Brain pericyte (primary cell): ENCODE measurements at regions not wholly inside any gene's neighbourhood (a gene's known extent, or its start where the extent isn't known, plus 50 kb on each side); places are given as distances from the start of the nearest gene placed in this dataset.

Source experiments
- DNase-seq: peaks from one replicate; pipeline ENCODE4 v3.0.0-alpha.2; 2012; ENCODE audit warnings: low read depth, low spot score

DNA sequence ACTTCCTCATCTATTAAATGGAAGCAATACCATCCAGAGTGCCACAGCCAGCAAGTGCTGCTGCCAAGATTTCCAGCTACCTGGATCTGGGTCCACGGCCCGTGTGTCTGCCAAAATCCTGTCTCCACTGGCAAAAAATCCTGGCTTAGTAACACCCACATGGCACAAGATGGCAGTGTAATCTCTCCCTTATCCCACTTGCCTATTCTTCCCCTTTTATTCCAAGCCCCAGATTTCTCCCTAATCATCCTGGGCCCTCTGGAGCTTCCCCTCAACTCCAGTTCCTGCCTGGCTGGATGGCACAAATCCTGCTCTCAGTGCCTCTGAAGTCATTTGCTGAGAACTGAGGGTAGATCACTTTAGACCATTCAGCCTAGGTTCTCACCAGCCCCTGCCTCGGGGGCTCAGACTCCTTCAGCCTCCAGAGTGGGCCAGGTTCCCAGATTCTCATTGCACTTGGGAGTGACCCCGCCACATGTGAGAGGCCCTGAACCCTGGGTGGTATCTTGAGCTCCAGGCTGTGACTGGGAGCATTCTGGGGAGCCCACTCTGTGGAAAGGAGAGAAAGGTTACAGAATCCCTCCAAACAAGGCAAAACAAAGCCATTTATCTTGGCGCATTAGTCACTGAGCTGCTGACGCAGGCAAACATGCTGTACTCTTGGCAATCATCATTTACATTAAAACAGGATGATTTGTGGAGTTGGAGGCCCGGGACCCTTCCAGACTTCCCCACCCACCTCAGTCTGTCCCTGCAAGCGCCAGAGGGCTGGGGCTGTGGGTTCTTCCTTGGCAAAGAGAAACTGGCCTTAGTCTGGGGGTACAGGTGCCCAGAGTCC is 325.8 kb downstream of the DYSF start:
- DNase-seq: peak; percentile 37

DNA sequence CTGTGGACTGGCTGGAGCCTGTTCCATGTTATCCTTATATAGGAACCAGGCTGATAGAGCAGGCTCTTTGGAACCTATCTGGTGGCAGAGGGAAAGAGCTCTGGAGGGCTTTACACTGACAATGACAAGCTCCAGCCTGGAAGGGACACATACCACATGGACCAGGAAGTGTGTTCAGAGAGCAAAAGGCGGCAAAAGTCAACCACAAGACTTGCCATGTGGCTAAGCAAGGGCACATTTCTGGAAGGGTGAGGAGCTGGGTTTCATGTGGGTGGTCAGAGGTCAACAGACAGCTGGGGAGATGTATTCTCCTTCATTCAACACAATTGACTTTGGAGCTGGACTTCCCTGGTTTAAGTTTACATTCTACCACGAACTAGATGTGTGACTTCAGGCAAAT is 325.2 kb downstream of the DYSF start:
- no peak for DNase-seq

DNA sequence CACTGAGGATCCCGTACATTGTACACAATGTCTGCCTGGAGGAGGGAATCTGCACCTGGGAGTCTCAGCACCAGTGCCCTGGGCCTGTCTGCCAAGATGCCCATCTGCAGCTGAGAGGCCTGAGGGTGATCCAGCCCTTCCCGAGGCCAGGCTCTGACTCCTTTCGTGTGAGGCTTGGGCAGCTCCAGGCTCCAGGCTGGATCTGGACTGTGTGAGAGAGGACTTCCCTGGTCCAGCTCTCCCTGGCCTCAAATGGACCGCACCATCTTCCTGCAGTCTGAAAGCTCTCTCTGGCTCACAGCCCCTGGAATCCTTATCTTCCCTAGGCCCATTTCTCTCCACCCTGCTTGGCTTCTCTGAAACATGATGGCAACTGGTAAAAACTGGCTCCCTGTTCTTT is 324.6 kb downstream of the DYSF start:
- DNase-seq: no peak

DNA sequence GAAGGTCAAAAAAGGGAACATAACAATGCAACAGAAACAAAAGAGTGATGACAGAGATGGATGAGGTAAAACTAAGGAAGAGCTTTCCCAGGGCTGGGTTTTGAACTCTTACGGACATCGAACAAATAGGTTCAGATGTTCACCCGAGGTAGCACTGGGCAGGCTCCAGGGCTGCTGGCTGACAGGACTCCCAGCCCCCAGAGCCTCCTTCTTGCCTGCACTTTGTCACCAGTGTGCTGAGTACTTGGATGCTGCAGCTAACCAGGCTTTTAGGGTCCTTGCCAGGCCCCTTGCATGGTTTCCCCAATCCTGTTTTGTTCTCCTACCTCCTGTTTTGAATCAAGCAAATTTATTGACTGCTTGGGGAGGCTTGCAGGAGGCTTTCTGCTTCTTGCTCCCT is 322.9 kb downstream of the DYSF start:
- DNase-seq: no peak

DNA sequence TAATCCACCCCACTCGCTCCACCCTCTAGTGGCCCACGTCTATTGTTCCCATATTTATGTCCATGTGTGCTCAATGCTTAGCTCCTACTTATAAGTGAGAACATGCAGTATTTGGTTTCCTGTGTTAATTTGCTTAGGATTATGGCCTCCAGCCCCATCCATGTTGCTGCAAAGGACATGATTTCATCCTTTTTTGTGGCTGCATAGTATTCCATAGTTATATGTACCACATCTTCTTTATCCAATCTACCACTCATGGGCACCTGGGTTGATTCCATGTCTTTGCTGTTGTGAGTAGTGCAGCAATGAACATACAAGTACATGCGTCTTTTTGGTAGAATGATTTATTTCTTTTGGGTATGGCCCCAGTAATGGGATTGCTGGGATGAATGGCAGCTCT is 319.9 kb downstream of the DYSF start:
- DNase-seq: no peak

DNA sequence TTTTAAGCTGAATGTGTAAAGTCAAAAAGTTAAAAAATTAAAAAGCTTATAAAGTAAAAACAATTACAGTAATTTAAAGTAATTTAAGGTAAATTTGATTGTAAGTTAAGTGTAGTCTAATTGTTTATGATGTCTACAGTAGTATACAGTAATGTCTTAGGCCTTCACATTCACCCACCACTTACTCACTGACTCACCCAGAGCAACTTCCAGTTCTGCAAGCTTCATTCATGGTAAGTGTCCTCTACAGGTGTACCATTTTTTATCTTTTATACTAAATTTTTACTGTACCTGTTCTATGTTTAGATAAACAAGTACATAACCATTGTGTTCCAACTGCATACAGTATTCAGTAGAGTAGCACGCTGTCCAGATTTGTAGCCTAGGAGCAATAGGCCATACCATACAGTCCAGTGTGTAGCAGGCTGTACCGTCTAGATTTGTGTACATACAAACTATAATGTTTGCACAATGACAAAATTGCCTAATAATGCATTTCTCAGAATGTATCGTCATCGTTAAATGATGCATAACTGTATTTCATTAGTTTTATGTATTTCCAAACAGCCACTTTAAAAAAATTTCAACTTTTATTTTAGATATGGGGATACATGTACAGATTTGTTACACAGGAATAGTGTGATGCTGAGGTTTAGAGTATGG is 319.3 kb downstream of the DYSF start:
- DNase-seq: no peak

DNA sequence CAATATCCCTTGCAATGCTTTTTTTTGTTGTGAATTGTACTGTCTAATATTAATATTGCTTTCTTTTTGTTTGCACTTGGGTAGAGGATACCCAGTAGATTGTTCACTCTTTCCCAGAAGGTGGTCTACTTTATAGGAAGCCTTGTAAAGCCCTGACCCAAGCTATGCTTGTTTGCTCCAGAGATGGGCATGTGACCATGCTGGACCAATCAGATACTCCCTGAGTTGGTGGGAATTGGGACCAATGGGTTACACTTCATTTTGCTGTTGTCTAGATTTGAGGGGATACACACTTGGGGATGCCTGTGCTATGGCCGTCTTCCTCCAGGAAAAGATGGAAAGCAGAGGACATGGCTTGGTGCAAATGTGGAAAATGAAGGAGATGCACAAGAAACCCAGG is 314.3 kb downstream of the DYSF start:
- no peak for DNase-seq

DNA sequence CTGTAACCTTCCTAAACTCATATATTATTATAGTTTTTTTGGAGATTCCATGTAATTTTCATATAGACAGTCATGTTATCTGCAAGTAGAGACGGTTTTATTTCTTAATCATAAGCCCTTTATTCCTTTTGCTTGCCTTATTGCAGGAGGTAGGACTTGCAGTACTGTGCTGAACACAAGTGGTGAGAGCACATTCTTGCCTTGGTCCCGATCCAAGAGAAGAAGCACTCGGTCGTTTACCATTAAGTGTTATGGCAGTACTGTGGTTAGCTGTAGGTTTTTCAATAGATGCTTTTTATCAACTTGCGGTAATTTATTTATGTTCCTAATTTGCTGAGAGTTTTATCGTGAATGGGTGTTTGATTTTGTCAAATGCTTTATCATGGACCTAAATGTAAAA is 305.7 kb downstream of the DYSF start:
- no peak for DNase-seq

DNA sequence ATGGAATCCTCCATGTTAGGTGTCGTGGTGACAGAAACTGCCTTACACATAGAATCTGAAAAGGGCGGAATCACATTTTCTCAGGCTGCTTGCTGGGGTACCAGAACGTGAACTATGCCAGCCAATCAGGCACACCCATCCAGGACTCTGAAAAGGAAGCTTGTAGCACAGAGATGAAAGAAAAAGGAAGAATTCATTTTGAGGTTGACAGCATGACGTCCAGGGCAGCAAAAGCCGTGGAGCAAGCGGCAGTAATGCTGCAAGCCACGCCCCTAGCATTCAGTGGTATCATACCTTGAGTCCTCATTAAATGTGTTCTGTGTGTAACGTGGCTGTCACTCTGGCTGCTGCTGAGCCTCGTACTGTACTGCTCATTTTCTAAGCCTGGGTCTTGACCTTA is 304.0 kb downstream of the DYSF start:
- DNase-seq: no peak

DNA sequence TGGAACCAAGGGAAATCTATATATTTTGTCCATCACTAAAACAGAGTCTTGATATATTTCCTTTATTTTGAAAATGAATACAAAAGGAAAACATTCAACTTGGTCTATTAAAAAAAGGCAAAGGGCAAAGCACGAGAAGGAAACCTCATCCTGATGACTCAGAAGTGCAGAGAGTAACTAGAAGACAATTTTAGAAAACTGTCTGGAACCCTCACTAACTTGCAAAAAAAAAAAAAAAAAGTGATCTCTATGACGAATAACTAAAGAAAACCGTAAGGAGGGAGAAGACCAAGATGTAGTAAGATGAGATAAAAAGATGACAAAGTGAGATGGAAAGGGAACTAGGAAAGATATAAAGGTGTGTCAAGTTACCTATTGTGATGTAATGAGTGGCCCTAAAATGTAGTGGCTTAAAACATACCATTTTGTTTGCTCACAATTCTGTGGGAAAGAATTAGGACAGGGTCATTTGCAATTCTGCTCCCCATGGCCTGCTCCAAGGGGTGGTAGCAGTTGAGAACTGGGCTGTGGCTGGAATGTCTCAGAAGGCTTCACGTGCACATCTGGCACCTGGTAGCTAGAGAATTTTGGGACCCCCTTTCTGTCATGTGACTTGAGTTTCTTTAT is 303.0 kb downstream of the DYSF start:
- no peak for DNase-seq

DNA sequence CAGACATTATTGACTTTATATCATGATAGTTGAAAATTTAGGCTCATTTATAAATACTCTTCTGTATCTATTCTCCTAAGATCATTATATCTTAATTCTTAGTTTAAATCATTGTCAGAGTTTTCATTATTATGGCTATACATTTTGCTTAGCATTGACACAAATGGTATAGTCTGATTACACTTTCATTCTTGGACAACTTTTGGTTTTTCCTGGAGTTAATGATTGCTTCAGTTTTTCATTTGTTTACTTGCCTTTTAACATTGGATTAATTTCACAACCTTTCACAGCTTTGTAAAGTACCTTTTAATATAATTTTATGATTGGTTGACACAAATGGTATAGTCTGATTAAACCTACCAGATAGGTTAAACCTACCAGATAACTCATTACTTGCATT is 298.2 kb downstream of the DYSF start:
- no peak for DNase-seq

DNA sequence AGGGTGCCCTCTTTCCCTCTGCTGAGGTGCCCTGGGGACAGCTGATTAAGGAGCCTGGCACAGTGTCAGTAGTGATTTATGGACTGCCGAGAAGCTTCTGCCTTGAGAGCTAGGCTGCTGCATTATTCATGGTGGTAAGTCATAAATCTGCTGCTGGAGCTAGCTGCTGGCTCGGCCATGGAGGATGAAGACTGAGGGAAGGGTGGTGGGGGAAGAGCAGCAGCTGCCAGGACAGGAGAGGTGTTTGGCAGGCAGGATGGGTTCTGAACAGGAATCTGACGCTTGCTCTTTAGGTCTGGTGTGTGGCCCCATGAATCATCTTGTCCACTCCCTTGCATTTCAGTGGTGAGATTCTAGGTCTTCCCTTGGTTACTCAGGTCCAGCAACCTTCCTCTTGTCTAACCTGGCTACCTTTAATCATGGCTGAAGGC is 296.3 kb downstream of the DYSF start:
- DNase-seq: no peak

DNA sequence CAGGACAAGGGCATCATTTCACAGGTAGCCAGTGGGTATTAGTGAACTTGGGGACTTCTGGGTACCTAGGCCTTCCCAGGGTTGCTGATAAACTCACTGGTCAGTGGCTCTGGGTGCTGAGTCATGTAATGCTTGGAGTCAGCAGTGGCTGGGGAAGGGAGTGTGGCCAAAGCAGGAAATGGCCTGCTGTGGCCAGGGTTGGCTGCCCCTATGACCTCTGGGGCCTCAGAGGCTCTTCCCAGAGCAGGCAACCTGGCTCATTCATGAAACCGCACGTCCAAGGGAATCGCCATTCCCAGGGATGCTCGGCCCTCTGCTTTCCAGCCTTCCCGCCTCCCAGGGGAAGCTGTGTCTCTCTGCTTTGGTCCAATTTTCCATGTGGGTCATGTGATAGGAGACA is 294.9 kb downstream of the DYSF start:
- DNase-seq: no peak

DNA sequence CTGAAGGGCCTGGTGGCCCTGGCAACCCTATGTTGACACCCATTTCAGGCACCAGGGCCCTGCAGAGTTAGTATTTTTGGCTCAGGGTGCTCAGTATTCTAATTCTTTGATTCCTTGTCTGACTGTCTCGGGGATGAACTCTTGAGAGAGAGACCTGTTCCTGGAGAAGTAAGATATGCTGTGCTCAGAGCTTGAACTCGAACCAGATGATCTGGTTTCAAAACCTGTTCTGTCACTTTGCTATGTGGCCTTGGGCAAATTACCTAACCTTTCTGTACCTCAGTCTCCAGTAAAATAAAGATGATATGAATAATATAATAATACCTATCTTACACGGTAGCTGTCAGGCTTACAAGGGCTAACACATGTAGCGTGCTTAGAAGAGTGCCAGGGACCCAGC is 294.2 kb downstream of the DYSF start:
- DNase-seq: no peak

DNA sequence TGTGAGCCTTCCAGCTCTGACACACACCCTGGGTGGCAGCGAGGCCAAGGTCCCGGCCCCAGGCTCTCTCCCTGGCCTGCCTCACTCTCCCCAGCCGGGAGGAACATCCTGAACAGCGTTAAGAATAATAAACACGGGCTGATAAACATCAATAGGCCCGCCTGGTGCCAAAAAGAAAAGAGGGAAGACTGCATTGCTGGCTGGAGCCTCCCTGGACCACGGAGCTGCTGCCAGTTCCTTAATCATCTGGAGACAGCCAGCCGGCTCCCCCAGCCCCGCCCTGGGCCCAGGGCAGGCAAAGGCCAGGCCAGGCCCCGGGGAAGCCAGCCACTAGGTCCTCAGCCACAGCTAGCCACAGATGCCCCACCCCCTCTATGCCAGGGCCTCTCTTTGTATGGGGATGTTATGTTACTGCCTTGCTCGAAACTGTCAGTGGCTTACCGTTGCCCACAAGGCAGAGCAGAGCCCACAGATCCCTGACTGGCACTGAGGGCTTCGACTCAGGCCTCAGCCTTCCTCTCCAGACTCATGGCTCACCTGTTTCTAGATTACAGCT is 293.7 kb downstream of the DYSF start:
- DNase-seq: no peak

DNA sequence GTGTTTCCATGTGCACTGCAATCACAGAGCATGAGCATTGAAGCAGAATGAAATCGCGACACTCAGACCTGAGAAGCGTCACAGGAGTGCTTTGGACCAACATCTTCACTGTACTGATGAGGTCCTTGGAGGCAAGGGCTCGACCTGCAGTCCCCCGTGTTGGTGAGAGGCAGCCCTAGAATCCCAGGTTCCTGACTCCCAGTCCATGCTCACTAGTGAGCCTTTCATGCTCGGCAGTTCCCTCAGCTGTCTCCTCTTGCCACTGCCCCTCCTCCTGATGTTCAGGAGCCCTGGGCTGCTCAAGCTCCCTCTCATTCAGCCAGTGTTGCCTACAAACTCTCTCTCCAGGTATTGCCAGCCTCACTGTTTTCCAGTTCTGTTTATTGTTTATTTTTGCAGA is 291.4 kb downstream of the DYSF start:
- DNase-seq: no peak

DNA sequence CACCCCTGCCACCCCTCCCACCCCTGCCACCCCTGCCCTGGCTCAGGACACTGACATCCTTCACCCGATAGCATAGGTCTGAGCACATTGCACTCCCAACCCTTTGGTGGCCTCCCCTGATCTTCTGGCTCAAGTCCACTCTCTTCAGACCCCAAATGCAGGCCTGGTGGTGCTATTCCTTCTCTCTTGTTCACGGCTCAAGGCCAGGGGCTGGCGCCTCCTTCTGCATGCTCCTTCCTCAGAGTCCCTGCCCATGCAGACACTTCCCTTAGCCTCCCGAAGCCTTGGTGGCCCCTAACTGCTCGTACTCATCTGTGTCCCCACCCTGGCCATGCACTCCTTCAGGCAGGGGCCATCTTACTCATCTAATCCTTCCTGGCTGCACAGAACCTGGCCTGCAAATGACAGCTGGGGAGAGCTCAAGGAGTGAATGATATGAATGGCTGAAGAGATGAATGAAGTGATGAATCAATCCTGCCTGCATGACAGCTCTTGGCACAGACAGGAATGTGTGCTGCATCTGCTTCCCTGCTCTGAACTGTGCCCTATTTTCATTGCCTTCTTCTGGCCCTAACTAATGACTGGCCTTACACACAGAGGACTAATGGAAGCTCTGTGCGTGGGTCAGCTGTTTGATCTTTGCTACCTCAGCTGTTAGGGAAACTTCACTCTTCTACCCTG is 290.8 kb downstream of the DYSF start:
- no peak for DNase-seq

DNA sequence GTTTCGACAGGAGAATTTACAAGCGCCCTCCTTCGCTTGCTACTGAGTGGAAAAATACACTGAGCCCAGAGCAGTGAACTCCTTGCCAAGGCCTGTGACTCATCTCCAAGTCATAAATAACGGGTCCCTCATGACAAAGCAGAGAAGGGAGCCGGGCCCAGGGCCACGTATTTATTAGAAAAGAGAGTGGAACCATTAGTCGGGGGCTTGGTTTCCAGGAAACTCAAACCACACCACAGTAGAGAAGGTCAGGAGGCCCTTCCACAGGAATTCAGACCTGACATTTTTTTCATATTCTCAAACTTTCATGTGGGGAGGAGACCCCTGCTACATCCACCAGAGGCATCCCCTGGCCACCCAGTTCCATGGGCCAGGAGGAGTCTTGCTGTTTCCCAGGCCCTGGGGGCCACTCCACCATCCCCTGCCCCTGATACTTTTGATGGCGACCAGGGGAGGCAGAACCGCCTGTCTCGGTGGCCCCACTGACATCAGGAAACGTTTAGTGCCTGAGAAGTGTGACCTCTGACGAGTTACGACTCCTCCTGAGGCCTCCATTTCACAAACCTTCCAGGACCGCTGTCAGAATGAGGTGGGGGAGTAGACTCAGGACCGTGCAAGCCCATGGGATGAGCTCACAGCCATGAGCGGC is 289.7 kb downstream of the DYSF start:
- DNase-seq: peak; percentile 18

DNA sequence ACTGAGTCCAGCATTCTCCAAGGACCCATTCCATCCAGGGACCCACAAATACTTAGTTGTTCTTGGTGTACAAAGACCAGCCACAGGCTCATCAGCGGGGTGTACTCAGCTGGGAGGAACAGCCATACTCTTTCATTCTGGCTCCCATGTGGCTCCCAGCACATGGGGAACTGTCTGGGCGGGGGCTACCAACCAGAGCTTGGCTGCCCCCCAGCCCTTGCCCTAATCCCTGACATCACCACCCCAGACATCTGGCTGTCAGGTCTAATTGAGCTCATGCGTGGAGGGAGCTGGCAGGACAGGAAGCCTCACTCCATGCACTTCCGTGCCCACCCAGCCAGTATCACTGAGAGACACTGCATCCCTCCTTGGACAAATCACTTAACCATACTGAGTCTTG is 283.6 kb downstream of the DYSF start:
- no peak for DNase-seq

DNA sequence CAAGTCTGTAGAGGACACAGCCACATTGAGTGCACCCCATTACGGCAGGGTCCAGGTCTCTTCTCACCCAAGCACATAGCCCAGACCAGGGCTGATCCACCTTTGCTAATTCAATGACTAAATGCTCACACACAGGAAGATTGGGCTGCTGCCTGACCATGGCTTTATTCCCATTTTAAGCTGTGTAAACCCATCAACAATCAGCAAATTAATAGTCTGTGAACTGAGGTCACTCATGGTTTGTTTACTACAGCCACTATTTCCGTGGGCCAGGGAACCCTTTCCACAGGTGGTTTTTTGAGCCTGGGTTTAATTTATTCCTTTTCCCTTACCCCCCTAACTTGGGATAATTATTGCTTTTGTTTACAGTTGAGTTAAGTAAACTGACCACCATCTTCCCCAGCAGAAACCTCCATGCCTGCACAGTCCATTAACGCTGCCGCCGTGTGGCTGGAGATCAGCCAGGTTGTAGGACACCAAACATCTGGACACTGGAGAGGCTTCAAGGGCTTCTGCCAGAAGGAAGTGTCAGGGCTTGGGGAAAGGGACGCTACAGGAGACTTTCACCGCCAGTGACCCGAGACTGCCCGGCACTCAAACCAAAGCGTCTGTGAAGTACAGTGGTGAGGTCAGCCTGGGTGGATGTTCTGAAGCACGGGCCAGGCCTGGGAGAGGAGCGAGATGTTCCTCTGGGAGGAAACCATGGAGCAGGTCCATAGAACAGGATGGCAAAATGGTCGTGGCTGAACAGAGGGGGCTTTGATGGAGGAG is 282.9 kb downstream of the DYSF start:
- no peak for DNase-seq
